ENCODE measurements at regions not wholly inside any gene's neighbourhood (a gene's known extent, or its start where the extent isn't known, plus 50 kb on each side); places are given as distances from the start of the nearest gene placed in this dataset.

DNA sequence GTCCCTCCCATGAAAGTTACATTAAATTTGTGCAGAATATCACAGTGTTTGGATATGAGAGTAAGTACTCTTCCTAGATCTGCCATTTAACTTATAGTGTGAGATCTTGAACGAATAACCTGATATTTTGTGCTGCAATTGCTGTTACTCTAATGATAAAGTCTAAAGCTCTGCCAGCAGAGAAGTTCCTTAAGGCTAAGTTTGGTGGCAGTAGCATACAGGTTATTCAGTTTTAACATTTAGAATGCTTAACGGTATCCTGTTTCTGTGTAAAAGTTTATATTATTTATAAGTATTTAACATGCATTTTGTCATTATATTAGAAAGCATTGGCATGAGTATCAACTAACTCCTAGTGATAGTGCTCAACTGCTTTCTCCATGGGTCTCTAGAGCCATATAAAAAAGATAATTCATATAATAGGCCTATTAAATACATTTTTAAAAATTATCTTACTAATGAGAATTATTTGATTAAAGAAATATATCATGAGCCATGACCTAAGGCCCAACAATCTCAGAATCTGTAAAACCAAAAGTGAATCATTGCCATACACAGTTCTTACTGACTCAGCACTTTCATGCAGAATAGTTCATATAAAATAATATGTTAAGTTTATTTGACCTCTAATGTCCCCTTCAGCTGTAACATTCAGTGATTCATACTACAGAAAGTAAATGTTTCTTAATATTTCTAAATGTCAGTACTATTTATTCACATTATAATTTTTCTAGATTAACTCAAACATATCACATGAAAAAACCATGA is 1058.6 kb downstream of the TRHDE start:
- H3K14ac ChIP-seq (ENCODE audit: insufficient read depth, low read length), result no peak overlapping the region
- H3K27me3 Mint-ChIP-seq (ENCODE audit: low read depth), result no peaks in the 10 kb centered on the region
- no peak overlapping the region for H3K56ac ChIP-seq (ENCODE audit: insufficient read length, low read depth, low read length)
- H3K27me3 ChIP-seq (ENCODE audit: insufficient read depth, low read length), result no peaks in the 10 kb centered on the region
- H3K27ac Mint-ChIP-seq, result no peak overlapping the region
- no peak overlapping the region for H2BK15ac ChIP-seq (ENCODE audit: low read depth, low read length)
- H3K23ac ChIP-seq (ENCODE audit: insufficient read length, low read depth, low read length), result no peak overlapping the region
- no peaks in the 10 kb centered on the region for H3K23me2 ChIP-seq (ENCODE audit: insufficient read length, low read depth, low read length, poor library complexity, severe bottlenecking)
- no peak overlapping the region for H2BK120ac ChIP-seq (ENCODE audit: low read depth, low read length, poor library complexity, severe bottlenecking)
- H2BK5ac ChIP-seq (ENCODE audit: insufficient read length, low read length), result no peak overlapping the region
- no peak overlapping the region for H2AK5ac ChIP-seq (ENCODE audit: insufficient read length, low read length)
- H3T11ph ChIP-seq (ENCODE audit: low read length), result no peak overlapping the region
- WGBS (ENCODE audit: extremely low coverage, insufficient read length, low lambda C conversion rate), result no CpG with 5 or more reads among the region's 2 CpGs
- H3K18ac ChIP-seq (ENCODE audit: insufficient read length, low read depth, low read length), result no peak overlapping the region
- no peak overlapping the region for H2AFZ ChIP-seq (ENCODE audit: low read length)
- H3K4me2 ChIP-seq (ENCODE audit: insufficient read depth, insufficient read length, low read length), result no peak overlapping the region
- no peak overlapping the region for H3K27ac ChIP-seq (ENCODE audit: insufficient read length, low read depth, low read length)
- TF ChIP-seq, protein P1, sequence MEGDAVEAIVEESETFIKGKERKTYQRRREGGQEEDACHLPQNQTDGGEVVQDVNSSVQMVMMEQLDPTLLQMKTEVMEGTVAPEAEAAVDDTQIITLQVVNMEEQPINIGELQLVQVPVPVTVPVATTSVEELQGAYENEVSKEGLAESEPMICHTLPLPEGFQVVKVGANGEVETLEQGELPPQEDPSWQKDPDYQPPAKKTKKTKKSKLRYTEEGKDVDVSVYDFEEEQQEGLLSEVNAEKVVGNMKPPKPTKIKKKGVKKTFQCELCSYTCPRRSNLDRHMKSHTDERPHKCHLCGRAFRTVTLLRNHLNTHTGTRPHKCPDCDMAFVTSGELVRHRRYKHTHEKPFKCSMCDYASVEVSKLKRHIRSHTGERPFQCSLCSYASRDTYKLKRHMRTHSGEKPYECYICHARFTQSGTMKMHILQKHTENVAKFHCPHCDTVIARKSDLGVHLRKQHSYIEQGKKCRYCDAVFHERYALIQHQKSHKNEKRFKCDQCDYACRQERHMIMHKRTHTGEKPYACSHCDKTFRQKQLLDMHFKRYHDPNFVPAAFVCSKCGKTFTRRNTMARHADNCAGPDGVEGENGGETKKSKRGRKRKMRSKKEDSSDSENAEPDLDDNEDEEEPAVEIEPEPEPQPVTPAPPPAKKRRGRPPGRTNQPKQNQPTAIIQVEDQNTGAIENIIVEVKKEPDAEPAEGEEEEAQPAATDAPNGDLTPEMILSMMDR (conservative IDR thresholded peaks at IDR 0.05), result no peak
- H4K5ac ChIP-seq (ENCODE audit: insufficient read length, low read depth, low read length), result no peak overlapping the region
- H3K36me3 Mint-ChIP-seq (ENCODE audit: insufficient read depth in 1 of 3, low read depth in 3 of 3), result no peaks in the 10 kb centered on the region
- no peak overlapping the region for H4K8ac ChIP-seq (replicated peaks; ENCODE audit: insufficient read length, low read depth, low read length)
- H2BK20ac ChIP-seq (ENCODE audit: low read depth, low read length, poor library complexity, severe bottlenecking), result no peak overlapping the region
- no peaks in the 10 kb centered on the region; a peak in 1 of 5 replicates for H3K9me3 Mint-ChIP-seq
- no peak overlapping the region for H3K4me3 Mint-ChIP-seq
- H2BK12ac ChIP-seq (ENCODE audit: insufficient read length, low read depth, low read length), result no peak overlapping the region
- no peaks in the 10 kb centered on the region for H3K9me3 ChIP-seq (ENCODE audit: control insufficient read depth, low read depth, low read length)
- no peak overlapping the region for H3K4ac ChIP-seq (ENCODE audit: low read depth, low read length)
- H4K20me1 ChIP-seq (ENCODE audit: control insufficient read depth, insufficient read depth, insufficient read length), result no peaks in the 10 kb centered on the region
- no peaks in the 10 kb centered on the region for H3K79me1 ChIP-seq (ENCODE audit: insufficient read depth, low read depth, low read length, poor library complexity, severe bottlenecking)
- no peak overlapping the region for H3K9ac ChIP-seq (ENCODE audit: extremely low read depth, insufficient read length, low read length)
- H3K4me1 Mint-ChIP-seq, result no peaks in the 10 kb centered on the region
- no peak for DNase-seq
- no peaks in the 10 kb centered on the region for H3K4me1 ChIP-seq (ENCODE audit: insufficient read depth, low read length)
- no peak overlapping the region for H4K91ac ChIP-seq (ENCODE audit: insufficient read length, low read depth, low read length)
- H3K79me2 ChIP-seq (ENCODE audit: insufficient read depth, low read length), result no peaks in the 10 kb centered on the region

All from H9 (cell line).